SKM-1 (cell line): ENCODE measurements at regions not wholly inside any gene's neighbourhood (a gene's known extent, or its start where the extent isn't known, plus 50 kb on each side); places are given as distances from the start of the nearest gene placed in this dataset.

Experiments
- DNase-seq: peaks from one replicate; lab custom pipeline; 2025; ENCODE audit not compliant: unreplicated experiment; lab: John Stamatoyannopoulos, UW

- no peak for DNase-seq
These were observed 89.7 kb upstream of the PLPP4 start for GRCh38 chr10:120367341-120367740.

DNA sequence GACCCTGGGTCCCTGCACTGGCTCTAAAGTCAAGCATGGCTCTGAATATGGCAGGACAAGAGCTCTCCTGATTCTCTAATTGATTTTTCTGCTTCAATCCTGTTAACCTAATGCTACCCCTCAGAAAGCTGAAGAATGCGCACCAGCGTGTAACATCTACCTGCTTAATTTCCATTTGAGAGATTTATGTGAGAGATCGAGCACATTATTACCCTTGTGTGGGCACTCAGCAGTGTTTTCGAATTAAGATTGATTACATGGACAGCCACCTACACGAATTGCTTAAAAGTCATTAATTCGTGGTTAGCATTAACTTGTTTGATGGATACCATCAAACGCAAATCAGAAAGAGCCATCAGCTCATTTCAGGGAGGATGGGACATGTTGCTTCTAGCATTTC lies 88.7 kb upstream of the PLPP4 start:
- no peak for DNase-seq

DNA sequence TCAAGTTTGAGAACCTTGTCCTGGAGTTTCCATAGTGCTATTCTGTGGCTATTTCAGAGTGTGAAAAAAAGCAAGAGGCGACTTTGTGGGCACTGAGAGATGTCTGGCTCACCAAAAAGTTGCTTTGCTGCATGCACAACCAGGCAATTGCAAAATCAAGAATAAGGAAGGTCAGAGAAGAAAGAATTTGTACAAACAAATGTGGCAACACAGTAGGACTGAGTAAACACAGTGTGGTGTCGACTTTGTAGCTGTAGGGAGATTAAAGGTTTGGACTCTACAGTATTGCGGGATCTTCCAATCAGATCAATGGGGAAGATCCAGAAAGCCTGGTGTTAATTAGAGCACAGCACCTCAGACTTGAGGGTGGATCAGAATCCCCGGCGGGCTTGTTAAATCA lies 88.1 kb upstream of the PLPP4 start:
- DNase-seq, result no peak

GRCh38 chr10:120369856-120370276 lies 87.2 kb upstream of the PLPP4 start:
- DNase-seq, result no peak

- no peak for DNase-seq
These were observed 85.2 kb upstream of the PLPP4 start for GRCh38 chr10:120371856-120372255.

DNA sequence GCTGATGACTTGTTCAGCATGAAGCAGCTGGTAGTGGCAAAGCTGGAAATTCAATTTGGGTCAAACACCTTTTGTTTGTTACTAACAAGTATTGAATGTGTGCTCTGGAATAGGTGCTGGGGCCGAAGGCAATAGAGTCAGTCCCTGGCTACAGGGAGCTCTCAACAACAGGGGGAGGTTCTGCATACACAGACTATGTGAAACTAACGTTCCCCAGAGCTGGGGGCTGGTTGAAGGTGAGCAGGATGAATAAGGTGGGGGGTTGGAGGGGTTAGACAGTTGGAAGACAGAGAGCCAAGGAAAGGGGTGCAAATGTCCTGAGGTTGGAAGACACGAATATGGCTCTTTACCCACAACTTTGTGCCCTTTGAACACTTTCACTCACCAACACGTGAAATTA lies 84.1 kb upstream of the PLPP4 start:
- no peak for DNase-seq

- no peak for DNase-seq
These were observed 81.4 kb upstream of the PLPP4 start for GRCh38 chr10:120375666-120376065.

DNA sequence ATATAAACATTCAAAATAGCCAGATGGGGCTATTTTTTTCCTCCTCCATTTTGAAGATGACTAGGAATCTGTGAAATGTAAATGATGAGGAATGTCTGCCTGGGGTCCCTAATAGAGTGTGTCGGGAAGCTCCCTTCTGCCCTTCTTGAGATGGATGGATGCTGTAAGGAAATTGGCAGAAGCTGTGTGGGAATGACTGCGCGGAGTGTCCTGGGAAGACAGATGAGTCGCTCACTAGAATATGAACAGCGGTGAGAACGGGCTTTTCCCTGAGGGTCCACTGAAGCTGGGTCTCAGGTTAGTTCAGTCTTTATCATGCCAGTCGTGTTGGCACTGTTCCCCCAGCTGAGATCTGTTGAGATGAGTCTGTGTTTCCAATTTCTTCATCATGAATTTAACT lies 75.1 kb upstream of the PLPP4 start:
- DNase-seq, result no peak

DNA sequence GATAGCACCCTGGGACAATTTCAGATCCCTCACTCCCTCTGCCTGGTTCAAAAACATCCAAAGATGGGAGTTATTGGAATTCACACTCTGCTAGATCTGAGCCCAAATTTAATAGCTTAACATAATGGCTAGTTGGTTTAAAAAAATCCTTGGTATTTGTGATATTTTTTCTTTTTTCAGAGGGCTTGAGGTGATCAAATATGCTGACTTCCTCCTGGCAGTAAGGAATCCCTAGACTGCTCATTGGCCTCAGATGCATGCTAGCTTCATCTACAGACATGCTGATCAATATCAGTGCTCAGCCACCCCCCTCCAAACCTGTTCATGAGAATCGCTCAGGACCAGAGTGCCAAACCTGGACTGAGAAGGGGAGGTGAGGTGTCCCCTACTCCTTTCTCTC lies 74.7 kb upstream of the PLPP4 start:
- no peak for DNase-seq

GRCh38 chr10:120385992-120386391 lies 71.0 kb upstream of the PLPP4 start:
- no peak for DNase-seq

- DNase-seq, result no peak
These were observed 70.1 kb upstream of the PLPP4 start for GRCh38 chr10:120386896-120387295.

DNA sequence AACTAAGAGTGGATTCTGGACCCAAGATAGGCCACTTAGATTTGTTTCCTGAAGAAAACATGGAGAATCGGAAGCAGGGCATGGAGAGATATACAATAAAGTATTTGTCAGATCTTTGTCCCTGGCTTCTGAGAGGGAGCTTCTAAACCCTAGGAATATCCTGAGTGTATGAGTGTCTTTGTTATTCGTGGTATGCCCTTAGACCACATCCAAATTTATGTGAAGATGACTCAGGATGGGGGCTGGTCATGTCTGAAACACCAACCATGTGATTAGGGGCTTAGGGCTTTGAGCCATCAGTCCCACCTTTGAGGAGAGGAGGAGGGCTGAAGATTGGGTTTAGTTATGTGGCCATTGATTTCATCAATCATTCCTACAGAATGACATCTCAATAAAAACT lies 69.7 kb upstream of the PLPP4 start:
- DNase-seq, result no peak

GRCh38 chr10:120392245-120392644 lies 64.8 kb upstream of the PLPP4 start:
- no peak for DNase-seq

DNA sequence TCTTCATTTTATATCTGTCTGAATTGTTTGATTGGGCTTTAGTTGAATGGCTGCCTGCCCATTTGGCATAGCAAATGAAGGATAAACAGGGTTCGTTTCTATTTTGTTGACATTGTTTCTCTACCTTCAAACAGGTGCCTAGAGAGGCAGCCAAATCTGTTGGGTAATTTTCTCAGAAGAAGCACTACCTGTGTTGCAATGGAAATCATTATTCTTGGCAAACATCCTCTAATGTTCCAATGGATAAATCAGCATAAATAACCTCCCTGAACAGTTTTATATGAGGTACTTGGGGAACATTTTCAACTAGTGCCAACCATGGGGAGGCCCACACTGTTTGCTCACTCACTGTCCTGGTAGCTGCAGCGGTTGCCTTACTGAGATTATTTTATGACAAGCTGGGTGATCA lies 64.4 kb upstream of the PLPP4 start:
- no peak for DNase-seq

- DNase-seq, result no peak
These were observed 62.6 kb upstream of the PLPP4 start for GRCh38 chr10:120394446-120394845.

- DNase-seq, result no peak
These were observed 60.8 kb upstream of the PLPP4 start for GRCh38 chr10:120396228-120396627.

DNA sequence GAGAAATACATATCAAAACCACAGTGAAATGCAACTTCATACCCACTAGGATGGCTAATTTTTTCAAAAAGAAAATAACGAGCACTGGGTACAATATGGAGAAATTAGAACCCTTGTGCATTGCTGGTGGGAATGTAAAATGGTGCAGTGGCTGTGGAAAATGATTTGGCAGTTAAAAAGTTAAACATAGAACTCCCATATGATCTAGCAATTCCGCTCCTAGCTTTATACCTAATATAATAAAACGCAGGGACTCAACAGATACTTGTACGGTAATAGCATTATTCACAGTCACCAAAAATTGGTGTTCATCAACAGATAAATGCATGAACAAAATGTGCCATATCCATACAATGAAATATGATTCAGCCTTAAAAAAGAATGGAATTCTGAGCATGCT lies 58.8 kb upstream of the PLPP4 start:
- DNase-seq, result no peak

DNA sequence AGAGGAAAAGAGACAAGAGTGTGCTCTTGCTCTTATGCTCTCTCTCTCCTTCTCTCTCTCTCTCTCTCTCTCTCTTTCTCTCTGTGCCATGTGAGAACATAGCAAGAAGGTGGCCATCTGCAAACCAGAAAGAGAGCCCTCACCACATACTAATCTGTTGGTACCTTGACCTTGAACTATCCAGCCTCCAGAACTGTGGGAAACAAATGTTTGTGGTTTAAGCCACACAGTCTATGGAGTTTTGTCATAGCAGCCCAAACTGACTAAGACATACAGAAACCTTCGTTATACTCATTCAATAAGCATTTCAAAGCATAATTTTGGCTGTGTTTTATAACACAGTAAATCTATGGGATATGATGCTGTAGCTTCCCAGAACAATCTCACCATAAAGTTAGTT lies 56.4 kb upstream of the PLPP4 start:
- DNase-seq, result no peak

- no peak for DNase-seq
These were observed 54.8 kb upstream of the PLPP4 start for GRCh38 chr10:120402147-120402766.

DNA sequence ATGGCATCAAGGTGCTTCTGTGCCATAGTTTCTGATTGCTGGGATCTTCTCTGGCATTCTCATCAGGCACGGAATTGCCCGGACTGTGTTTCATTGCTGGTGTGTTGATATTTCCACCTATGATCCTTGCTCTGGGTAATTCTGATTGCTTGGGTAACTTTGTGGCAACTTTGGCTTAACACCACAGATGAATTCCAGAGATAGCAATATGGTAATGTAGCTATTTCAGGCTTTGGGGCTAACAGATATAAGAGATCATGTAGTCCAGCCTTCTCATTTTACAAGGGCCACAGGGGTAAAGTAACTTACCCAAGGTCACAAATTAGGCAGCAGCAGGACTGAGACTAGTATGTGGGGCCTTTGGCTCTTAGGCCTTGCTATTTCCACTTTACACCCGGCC lies 53.9 kb upstream of the PLPP4 start:
- no peak for DNase-seq

DNA sequence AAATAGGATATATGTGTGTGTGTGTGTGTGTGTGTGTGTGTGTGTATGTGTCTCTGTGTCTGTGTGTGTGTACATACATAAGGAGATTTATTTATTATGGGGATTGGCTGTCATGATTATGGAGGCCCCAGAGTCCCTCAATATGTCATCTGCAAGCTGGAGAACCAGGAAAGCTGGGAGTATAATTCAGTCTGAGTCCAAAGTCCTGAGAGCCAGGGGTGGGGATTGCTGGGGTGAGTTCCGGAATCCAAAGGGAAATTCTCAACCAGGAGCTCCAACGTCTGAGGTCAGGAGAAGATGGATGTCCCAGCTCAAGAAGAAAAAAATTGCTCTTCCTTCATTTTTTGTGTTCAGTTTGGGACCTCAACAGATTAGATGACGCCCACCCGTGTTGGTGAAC lies 50.7 kb upstream of the PLPP4 start:
- no peak for DNase-seq
